Liver (tissue), 3 donors: ENCODE measurements at regions not wholly inside any gene's neighbourhood (a gene's known extent, or its start where the extent isn't known, plus 50 kb on each side); places are given as distances from the start of the nearest gene placed in this dataset.

Experiments
- EGR1 ChIP-seq, 2 donors: IDR thresholded peaks; 2 replicates each; pipeline ENCODE4 v1.6.1; 2016 to 2018; ENCODE audit warnings: antibody characterized with exemption in 2 of 2, low read depth in 2 of 2
- FOXA2 ChIP-seq: IDR thresholded peaks from 2 replicates; pipeline ENCODE4 v1.6.1; 2016; ENCODE audit warnings: antibody characterized with exemption
- GABPA ChIP-seq, 2 donors: IDR thresholded peaks in 1 of 2; conservative IDR thresholded peaks in 1 of 2; 2 replicates each; pipeline ENCODE4 v1.6.1; 2016; ENCODE audit warnings: antibody characterized with exemption in 2 of 2, mild to moderate bottlenecking in 1 of 2, moderate library complexity in 1 of 2
- JUND ChIP-seq, 2 donors: IDR thresholded peaks; 2 replicates each; pipeline ENCODE4 v1.6.1; 2016; ENCODE audit warnings: antibody characterized with exemption in 2 of 2
- RAD21 ChIP-seq, 2 donors: IDR thresholded peaks; 2 replicates each; pipeline ENCODE4 v1.6.1; 2016; ENCODE audit warnings: antibody characterized with exemption in 2 of 2, mild to moderate bottlenecking in 2 of 2
- RXRA ChIP-seq, 2 donors: IDR thresholded peaks; 2 replicates each; pipeline ENCODE4 v1.6.1; 2017 to 2018; ENCODE audit warnings: antibody characterized with exemption in 2 of 2, mild to moderate bottlenecking in 1 of 2
- SP1 ChIP-seq: IDR thresholded peaks from 2 replicates; pipeline ENCODE4 v1.6.1; 2018; ENCODE audit warnings: antibody characterized with exemption, mild to moderate bottlenecking
- TAF1 ChIP-seq: conservative IDR thresholded peaks from 2 replicates; pipeline ENCODE4 v1.6.1; 2016; ENCODE audit warnings: antibody characterized with exemption, mild to moderate bottlenecking
- YY1 ChIP-seq: IDR thresholded peaks from 2 replicates; pipeline ENCODE4 v1.6.1; 2016; ENCODE audit warnings: antibody characterized with exemption, mild to moderate bottlenecking
- TF ChIP-seq, protein P1 (sequence below): fragments of 150-350 bp; IDR thresholded peaks from 2 replicates; pipeline ENCODE4 v1.5.1; 2017; ENCODE audit warnings: improper control_type of control experiment, low read depth, low read length; ENCODE audit not compliant: missing input control
- TF ChIP-seq, protein P2 (sequence below): IDR thresholded peaks from 2 replicates; pipeline ENCODE4 v1.6.1; 2016; ENCODE audit warnings: antibody characterized with exemption, mild to moderate bottlenecking
- TF ChIP-seq, protein P3 (sequence below): IDR thresholded peaks from 2 replicates; pipeline ENCODE4 v1.6.1; 2016; ENCODE audit warnings: antibody characterized with exemption
- TF ChIP-seq, protein P4 (sequence below): IDR thresholded peaks from 2 replicates; pipeline ENCODE4 v1.6.1; 2016; ENCODE audit warnings: antibody characterized with exemption
- TF ChIP-seq, protein P5 (sequence below): IDR thresholded peaks from 2 replicates; pipeline ENCODE4 v1.6.1; 2016; ENCODE audit warnings: antibody characterized with exemption
- donor health status: healthy.
- donor health status: healthy.

DNA sequence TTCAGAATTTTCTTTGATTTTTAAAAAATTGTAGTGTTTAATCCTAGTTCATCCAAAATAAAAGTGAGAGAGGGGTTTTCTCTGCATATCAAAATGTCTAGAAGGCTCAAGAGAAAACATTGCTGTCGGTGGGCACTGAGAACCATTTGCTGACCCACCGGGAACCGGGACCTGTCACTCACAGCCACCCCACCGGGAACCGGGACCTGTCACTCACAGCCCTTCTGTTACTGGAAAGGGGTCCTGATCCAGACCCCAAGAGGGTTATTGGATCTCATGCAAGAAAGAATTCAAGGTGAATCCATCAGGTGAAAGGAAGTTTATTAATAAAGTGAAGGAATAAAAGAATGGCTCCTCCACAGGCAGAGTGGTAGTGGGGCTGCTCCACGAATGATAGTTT is 106.0 kb upstream of the SFSWAP start:
- TF ChIP-seq, protein P1, sequence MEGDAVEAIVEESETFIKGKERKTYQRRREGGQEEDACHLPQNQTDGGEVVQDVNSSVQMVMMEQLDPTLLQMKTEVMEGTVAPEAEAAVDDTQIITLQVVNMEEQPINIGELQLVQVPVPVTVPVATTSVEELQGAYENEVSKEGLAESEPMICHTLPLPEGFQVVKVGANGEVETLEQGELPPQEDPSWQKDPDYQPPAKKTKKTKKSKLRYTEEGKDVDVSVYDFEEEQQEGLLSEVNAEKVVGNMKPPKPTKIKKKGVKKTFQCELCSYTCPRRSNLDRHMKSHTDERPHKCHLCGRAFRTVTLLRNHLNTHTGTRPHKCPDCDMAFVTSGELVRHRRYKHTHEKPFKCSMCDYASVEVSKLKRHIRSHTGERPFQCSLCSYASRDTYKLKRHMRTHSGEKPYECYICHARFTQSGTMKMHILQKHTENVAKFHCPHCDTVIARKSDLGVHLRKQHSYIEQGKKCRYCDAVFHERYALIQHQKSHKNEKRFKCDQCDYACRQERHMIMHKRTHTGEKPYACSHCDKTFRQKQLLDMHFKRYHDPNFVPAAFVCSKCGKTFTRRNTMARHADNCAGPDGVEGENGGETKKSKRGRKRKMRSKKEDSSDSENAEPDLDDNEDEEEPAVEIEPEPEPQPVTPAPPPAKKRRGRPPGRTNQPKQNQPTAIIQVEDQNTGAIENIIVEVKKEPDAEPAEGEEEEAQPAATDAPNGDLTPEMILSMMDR: no peak
- TF ChIP-seq, protein P2, sequence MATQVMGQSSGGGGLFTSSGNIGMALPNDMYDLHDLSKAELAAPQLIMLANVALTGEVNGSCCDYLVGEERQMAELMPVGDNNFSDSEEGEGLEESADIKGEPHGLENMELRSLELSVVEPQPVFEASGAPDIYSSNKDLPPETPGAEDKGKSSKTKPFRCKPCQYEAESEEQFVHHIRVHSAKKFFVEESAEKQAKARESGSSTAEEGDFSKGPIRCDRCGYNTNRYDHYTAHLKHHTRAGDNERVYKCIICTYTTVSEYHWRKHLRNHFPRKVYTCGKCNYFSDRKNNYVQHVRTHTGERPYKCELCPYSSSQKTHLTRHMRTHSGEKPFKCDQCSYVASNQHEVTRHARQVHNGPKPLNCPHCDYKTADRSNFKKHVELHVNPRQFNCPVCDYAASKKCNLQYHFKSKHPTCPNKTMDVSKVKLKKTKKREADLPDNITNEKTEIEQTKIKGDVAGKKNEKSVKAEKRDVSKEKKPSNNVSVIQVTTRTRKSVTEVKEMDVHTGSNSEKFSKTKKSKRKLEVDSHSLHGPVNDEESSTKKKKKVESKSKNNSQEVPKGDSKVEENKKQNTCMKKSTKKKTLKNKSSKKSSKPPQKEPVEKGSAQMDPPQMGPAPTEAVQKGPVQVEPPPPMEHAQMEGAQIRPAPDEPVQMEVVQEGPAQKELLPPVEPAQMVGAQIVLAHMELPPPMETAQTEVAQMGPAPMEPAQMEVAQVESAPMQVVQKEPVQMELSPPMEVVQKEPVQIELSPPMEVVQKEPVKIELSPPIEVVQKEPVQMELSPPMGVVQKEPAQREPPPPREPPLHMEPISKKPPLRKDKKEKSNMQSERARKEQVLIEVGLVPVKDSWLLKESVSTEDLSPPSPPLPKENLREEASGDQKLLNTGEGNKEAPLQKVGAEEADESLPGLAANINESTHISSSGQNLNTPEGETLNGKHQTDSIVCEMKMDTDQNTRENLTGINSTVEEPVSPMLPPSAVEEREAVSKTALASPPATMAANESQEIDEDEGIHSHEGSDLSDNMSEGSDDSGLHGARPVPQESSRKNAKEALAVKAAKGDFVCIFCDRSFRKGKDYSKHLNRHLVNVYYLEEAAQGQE: no peak
- TF ChIP-seq, protein P3, sequence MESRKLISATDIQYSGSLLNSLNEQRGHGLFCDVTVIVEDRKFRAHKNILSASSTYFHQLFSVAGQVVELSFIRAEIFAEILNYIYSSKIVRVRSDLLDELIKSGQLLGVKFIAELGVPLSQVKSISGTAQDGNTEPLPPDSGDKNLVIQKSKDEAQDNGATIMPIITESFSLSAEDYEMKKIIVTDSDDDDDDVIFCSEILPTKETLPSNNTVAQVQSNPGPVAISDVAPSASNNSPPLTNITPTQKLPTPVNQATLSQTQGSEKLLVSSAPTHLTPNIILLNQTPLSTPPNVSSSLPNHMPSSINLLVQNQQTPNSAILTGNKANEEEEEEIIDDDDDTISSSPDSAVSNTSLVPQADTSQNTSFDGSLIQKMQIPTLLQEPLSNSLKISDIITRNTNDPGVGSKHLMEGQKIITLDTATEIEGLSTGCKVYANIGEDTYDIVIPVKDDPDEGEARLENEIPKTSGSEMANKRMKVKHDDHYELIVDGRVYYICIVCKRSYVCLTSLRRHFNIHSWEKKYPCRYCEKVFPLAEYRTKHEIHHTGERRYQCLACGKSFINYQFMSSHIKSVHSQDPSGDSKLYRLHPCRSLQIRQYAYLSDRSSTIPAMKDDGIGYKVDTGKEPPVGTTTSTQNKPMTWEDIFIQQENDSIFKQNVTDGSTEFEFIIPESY: no peak
- TF ChIP-seq TAF1 (no peak), EGR1 (IDR thresholded peaks at IDR 0.05; ENCODE audit: low read depth in 2 of 2) (no peak), SP1 (no peak), RAD21 (IDR thresholded peaks at IDR 0.05) (no peak), JUND (IDR thresholded peaks at IDR 0.05) (no peak), YY1 (no peak), RXRA (IDR thresholded peaks at IDR 0.05) (no peak), FOXA2 (no peak), GABPA (IDR thresholded peaks at IDR 0.05 in 1 of 2, conservative IDR thresholded peaks at IDR 0.05 in 1 of 2) (no peak)
- TF ChIP-seq, protein P4, sequence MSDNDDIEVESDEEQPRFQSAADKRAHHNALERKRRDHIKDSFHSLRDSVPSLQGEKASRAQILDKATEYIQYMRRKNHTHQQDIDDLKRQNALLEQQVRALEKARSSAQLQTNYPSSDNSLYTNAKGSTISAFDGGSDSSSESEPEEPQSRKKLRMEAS: no peak
- TF ChIP-seq, protein P5, sequence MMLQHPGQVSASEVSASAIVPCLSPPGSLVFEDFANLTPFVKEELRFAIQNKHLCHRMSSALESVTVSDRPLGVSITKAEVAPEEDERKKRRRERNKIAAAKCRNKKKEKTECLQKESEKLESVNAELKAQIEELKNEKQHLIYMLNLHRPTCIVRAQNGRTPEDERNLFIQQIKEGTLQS: no peak
